ENCODE measurements at regions not wholly inside any gene's neighbourhood (a gene's known extent, or its start where the extent isn't known, plus 50 kb on each side); places are given as distances from the start of the nearest gene placed in this dataset.

- TF ChIP-seq CTCF (IDR thresholded peaks at IDR 0.05) (no peak), POLR2A (IDR thresholded peaks at IDR 0.05) (no peak)
Measured at GRCh38 chr2:147718831-147719230, 126.0 kb upstream of the ACVR2A start.

GRCh38 chr2:147716906-147717305, 127.9 kb upstream of the ACVR2A start:
- H3K27ac ChIP-seq: no peak overlapping the region
- no peaks in the 10 kb centered on the region for H3K27me3 ChIP-seq
- H3K36me3 ChIP-seq: no peaks in the 10 kb centered on the region
- H3K4me3 ChIP-seq: no peak overlapping the region
- no peak for TF ChIP-seq CTCF (IDR thresholded peaks at IDR 0.05)
- TF ChIP-seq POLR2A (IDR thresholded peaks at IDR 0.05): no peak
- H3K4me1 ChIP-seq: no peaks in the 10 kb centered on the region
- H3K9me3 ChIP-seq: no peaks in the 10 kb centered on the region
- DNase-seq: no peak

More at GRCh38 chr2:147718831-147719230, 126.0 kb upstream of the ACVR2A start:
- no peak overlapping the region for H3K27ac ChIP-seq
- no peaks in the 10 kb centered on the region for H3K4me1 ChIP-seq
- no peak for DNase-seq
- H3K27me3 ChIP-seq: no peaks in the 10 kb centered on the region
- no peaks in the 10 kb centered on the region for H3K9me3 ChIP-seq
- H3K36me3 ChIP-seq: no peaks in the 10 kb centered on the region
- no peak overlapping the region for H3K4me3 ChIP-seq

GRCh38 chr2:147715807-147716206, 129.0 kb upstream of the ACVR2A start:
- H3K4me3 ChIP-seq: no peak overlapping the region
- no peaks in the 10 kb centered on the region for H3K36me3 ChIP-seq
- TF ChIP-seq POLR2A (IDR thresholded peaks at IDR 0.05): no peak
- no peak for TF ChIP-seq CTCF (IDR thresholded peaks at IDR 0.05)
- H3K27me3 ChIP-seq: no peaks in the 10 kb centered on the region
- DNase-seq: no peak
- H3K9me3 ChIP-seq: no peaks in the 10 kb centered on the region
- H3K27ac ChIP-seq: no peak overlapping the region
- no peaks in the 10 kb centered on the region for H3K4me1 ChIP-seq

GRCh38 chr2:147714582-147714981, 130.2 kb upstream of the ACVR2A start:
- DNase-seq: no peak
- Histone ChIP-seq H3K4me3 (no peak overlapping the region), H3K9me3 (no peaks in the 10 kb centered on the region), H3K4me1 (no peaks in the 10 kb centered on the region), H3K27me3 (no peaks in the 10 kb centered on the region), H3K27ac (no peak overlapping the region), H3K36me3 (no peaks in the 10 kb centered on the region)
- no peak for TF ChIP-seq POLR2A (IDR thresholded peaks at IDR 0.05)
- TF ChIP-seq CTCF (IDR thresholded peaks at IDR 0.05): no peak

GRCh38 chr2:147713349-147713748, 131.5 kb upstream of the ACVR2A start:
- H3K4me1 ChIP-seq: no peaks in the 10 kb centered on the region
- no peaks in the 10 kb centered on the region for H3K36me3 ChIP-seq
- no peak overlapping the region for H3K27ac ChIP-seq
- no peaks in the 10 kb centered on the region for H3K27me3 ChIP-seq
- H3K9me3 ChIP-seq: no peaks in the 10 kb centered on the region
- H3K4me3 ChIP-seq: no peak overlapping the region
- TF ChIP-seq POLR2A (IDR thresholded peaks at IDR 0.05) (no peak), CTCF (IDR thresholded peaks at IDR 0.05) (no peak)
- no peak for DNase-seq

- no peak for DNase-seq
- no peak overlapping the region for H3K4me3 ChIP-seq
- TF ChIP-seq POLR2A (IDR thresholded peaks at IDR 0.05): no peak
- TF ChIP-seq CTCF (IDR thresholded peaks at IDR 0.05): no peak
Measured at GRCh38 chr2:147712051-147712450, 132.8 kb upstream of the ACVR2A start.

More at GRCh38 chr2:147712051-147712450, 132.8 kb upstream of the ACVR2A start:
- no peaks in the 10 kb centered on the region for H3K36me3 ChIP-seq
- H3K27me3 ChIP-seq: no peaks in the 10 kb centered on the region
- no peaks in the 10 kb centered on the region for H3K4me1 ChIP-seq
- H3K9me3 ChIP-seq: no peaks in the 10 kb centered on the region
- no peak overlapping the region for H3K27ac ChIP-seq

Data from Peyer's patch (tissue), 4 donors.